B cell (primary cell): ENCODE measurements at regions not wholly inside any gene's neighbourhood (a gene's known extent, or its start where the extent isn't known, plus 50 kb on each side); places are given as distances from the start of the nearest gene placed in this dataset.

Experiments used
- ATAC-seq: fragments of 200-7000 bp; cut with Tn5 transposase; one replicate; pipeline ENCODE4 v1.10.0; 2021; ENCODE audit warnings: low read depth, mild to moderate bottlenecking, moderate number of reproducible peaks, moderate library complexity
- CTCF ChIA-PET: fragments of 350-600 bp; sonication (Branson Sonifier 250); formaldehyde crosslinking; loops from one replicate; lab custom pipeline; 2021; ENCODE audit warnings: antibody characterized with exemption, inconsistent platforms; lab: Charles Lee
- POLR2A ChIA-PET: fragments of 350-600 bp; sonication (Branson Sonifier 250); formaldehyde crosslinking; loops from one replicate; lab custom pipeline; 2021; ENCODE audit warnings: antibody characterized with exemption; lab: Charles Lee
- DNase-seq: peaks from one replicate; pipeline ENCODE4 v3.0.0; 2013
- H2AFZ ChIP-seq: 2 replicates; pipeline ENCODE4 v1.6.1; 2012; ENCODE audit warnings: mild to moderate bottlenecking, low read depth, low read length; ENCODE audit not compliant: insufficient read depth, poor library complexity, severe bottlenecking
- H3K27ac ChIP-seq, 2 donors: 1 replicate in 1 of 2; 2 replicates in 1 of 2; pipeline ENCODE4 v1.5.1; 2012 to 2013; ENCODE audit warnings: low read length in 2 of 2, mild to moderate bottlenecking in 2 of 2, moderate library complexity in 1 of 2
- H3K27me3 ChIP-seq, 4 experiments: fragments of 200-600 bp in 1 of 4; sonication (generic) in 1 of 4; replicated peaks in 1 of 4; 1 replicate in 2 of 4; 2 replicates in 2 of 4; pipeline versions ENCODE4 v1.6.1 to v1.7.0; 2013 to 2016; ENCODE audit warnings: low read length in 3 of 4, mild to moderate bottlenecking in 2 of 4, mixed read lengths in 1 of 4, moderate library complexity in 1 of 4; ENCODE audit not compliant: insufficient read depth in 4 of 4, control insufficient read depth in 3 of 4; ENCODE audit errors: control extremely low read depth in 1 of 4
- H3K36me3 ChIP-seq, 2 experiments: replicated peaks in 1 of 2; 1 replicate in 1 of 2; 2 replicates in 1 of 2; pipeline versions ENCODE4 v1.6.1 to v1.7.1; 2013; ENCODE audit warnings: low read length in 1 of 2; ENCODE audit not compliant: insufficient read depth in 2 of 2, control insufficient read depth in 1 of 2; ENCODE audit errors: control extremely low read depth in 1 of 2, extremely low read depth in 1 of 2
- H3K4me1 ChIP-seq, 2 donors: fragments of 200-600 bp in 1 of 2; sonication (generic) in 1 of 2; 1 replicate in 1 of 2; 2 replicates in 1 of 2; pipeline versions ENCODE4 v1.5.1 to v1.6.1; 2013 to 2017; ENCODE audit warnings: low read length in 2 of 2; ENCODE audit not compliant: control insufficient read depth in 2 of 2, insufficient read depth in 2 of 2
- H3K4me2 ChIP-seq: replicated peaks from 2 replicates; pipeline ENCODE3; 2012; ENCODE audit warnings: mild to moderate bottlenecking, low read depth, low read length; ENCODE audit not compliant: poor library complexity, severe bottlenecking
- H3K4me3 ChIP-seq, 5 experiments: fragments of 200-600 bp in 1 of 5; sonication (generic) in 1 of 5; 1 replicate in 3 of 5; 2 replicates in 2 of 5; pipeline versions ENCODE4 v1.5.1 to v1.7.0; 2011 to 2016; ENCODE audit warnings: low read length in 4 of 5, mild to moderate bottlenecking in 4 of 5, low read depth in 2 of 5, control low read depth in 1 of 5, moderate library complexity in 1 of 5; ENCODE audit not compliant: insufficient read depth in 1 of 5; ENCODE audit errors: control extremely low read depth in 1 of 5, extremely low read depth in 1 of 5
- H3K79me2 ChIP-seq: fragments of 200-600 bp; sonication (generic); one replicate; pipeline ENCODE4 v1.6.0; 2016; ENCODE audit warnings: low read length; ENCODE audit not compliant: control insufficient read depth, insufficient read depth
- H3K9ac ChIP-seq: fragments of 200-600 bp; sonication (generic); 2 replicates; pipeline ENCODE4 v1.6.1; 2017; ENCODE audit warnings: mild to moderate bottlenecking, low read length, moderate library complexity
- H3K9me3 ChIP-seq, 3 donors: one replicate each; pipeline versions ENCODE4 v1.6.1 to v1.7.1; 2013; ENCODE audit warnings: low read length in 2 of 3; ENCODE audit not compliant: control insufficient read depth in 2 of 3, insufficient read depth in 1 of 3; ENCODE audit errors: control extremely low read depth in 1 of 3
- H4K20me1 ChIP-seq: 2 replicates; pipeline ENCODE4 v1.6.0; 2012; ENCODE audit warnings: mild to moderate bottlenecking, low read length; ENCODE audit not compliant: insufficient read depth, control insufficient read depth, poor library complexity, severe bottlenecking
- H3K27ac Mint-ChIP-seq: one replicate; pipeline ENCODE4 v1.8.0; 2021; ENCODE audit warnings: mixed read lengths
- H3K27me3 Mint-ChIP-seq: one replicate; pipeline ENCODE4 v1.8.0; 2021; ENCODE audit warnings: mixed read lengths
- H3K4me1 Mint-ChIP-seq: one replicate; pipeline ENCODE4 v1.8.0; 2021; ENCODE audit warnings: mixed read lengths
- H3K4me3 Mint-ChIP-seq: one replicate; pipeline ENCODE4 v1.8.0; 2021; ENCODE audit warnings: mixed read lengths
- H3K9me3 Mint-ChIP-seq: one replicate; pipeline ENCODE4 v1.8.0; 2022; ENCODE audit warnings: mixed read lengths; ENCODE audit not compliant: insufficient read depth
- CTCF ChIP-seq: fragments of 200-600 bp; IDR thresholded peaks from one replicate; pipeline ENCODE4 v1.8.0; 2022; ENCODE audit warnings: antibody characterized with exemption, mild to moderate bottlenecking
- EZH2 ChIP-seq: IDR thresholded peaks from 2 replicates; pipeline ENCODE4 v1.6.1; 2012; ENCODE audit warnings: borderline replicate concordance, low read depth, mild to moderate bottlenecking, moderate library complexity, low read length; ENCODE audit not compliant: insufficient read depth, poor library complexity, severe bottlenecking
- WGBS: methylation state at CpG from one replicate; pipeline ENCODE4 v1.1.5; 2013; ENCODE audit warnings: missing lambda C conversion rate; ENCODE audit not compliant: insufficient coverage; 5-methylcytosine and 5-hydroxymethylcytosine counted together
- intact Hi-C: fragments of 100-400 bp; cut with micrococcal nuclease; formaldehyde crosslinking; loops from one replicate; pipeline ENCODE4 v1.10.0; 2022

GRCh38 chr10:10513898-10514297 lies 503.8 kb upstream of the CELF2 start:
- Mint-ChIP-seq H3K9me3 (no peaks in the 10 kb centered on the region), H3K27me3 (peaks cover 5% of the 10 kb centered on the region), H3K4me3 (no peak overlapping the region), H3K27ac (no peak overlapping the region), H3K4me1 (no peaks in the 10 kb centered on the region)
- ChIA-PET CTCF (no interaction called here), POLR2A (no interaction called here)
- 60% methylated on average over 1 of the region's 4 CpGs for WGBS
- no peak for ATAC-seq
- no peak overlapping the region for H3K27ac ChIP-seq
- no peaks in the 10 kb centered on the region for H3K36me3 ChIP-seq
- no peaks in the 10 kb centered on the region for H3K79me2 ChIP-seq
- TF ChIP-seq CTCF (no peak), EZH2 (no peak)
- no peak overlapping the region for H3K4me2 ChIP-seq
- H2AFZ ChIP-seq: no peak overlapping the region
- peaks cover 0 to 2% (median 0%) of the 10 kb centered on the region in 4 experiments for H3K27me3 ChIP-seq
- DNase-seq: no peak
- H3K4me1 ChIP-seq: no peaks in the 10 kb centered on the region
- no peak overlapping the region for H3K4me3 ChIP-seq
- H4K20me1 ChIP-seq: no peaks in the 10 kb centered on the region
- H3K9ac ChIP-seq: no peak overlapping the region
- no peaks in the 10 kb centered on the region for H3K9me3 ChIP-seq
- intact Hi-C loops: no loop called here

- Mint-ChIP-seq H3K4me3 (no peak overlapping the region), H3K27me3 (no peaks in the 10 kb centered on the region), H3K27ac (no peak overlapping the region), H3K9me3 (no peaks in the 10 kb centered on the region), H3K4me1 (no peaks in the 10 kb centered on the region)
- H2AFZ ChIP-seq: no peak overlapping the region
- no CpG with 5 or more reads among the region's 3 CpGs for WGBS
- H3K27me3 ChIP-seq: peaks cover 0 to 2% (median 0%) of the 10 kb centered on the region in 4 experiments
- no peaks in the 10 kb centered on the region for H4K20me1 ChIP-seq
- H3K4me3 ChIP-seq: no peak overlapping the region
- intact Hi-C loops: no loop called here
- DNase-seq (no peak), ATAC-seq (no peak)
- no peaks in the 10 kb centered on the region for H3K9me3 ChIP-seq
- H3K27ac ChIP-seq: no peak overlapping the region
- no peak overlapping the region for H3K9ac ChIP-seq
- CTCF ChIA-PET: no interaction called here
- POLR2A ChIA-PET: no interaction called here
- no peaks in the 10 kb centered on the region for H3K79me2 ChIP-seq
- H3K4me2 ChIP-seq: no peak overlapping the region
- no peaks in the 10 kb centered on the region for H3K4me1 ChIP-seq
- H3K36me3 ChIP-seq: no peaks in the 10 kb centered on the region
- TF ChIP-seq CTCF: no peak
- no peak for TF ChIP-seq EZH2
These were observed 502.9 kb upstream of the CELF2 start for GRCh38 chr10:10514797-10515196.
